SK-N-MC (cell line): ENCODE measurements at regions not wholly inside any gene's neighbourhood (a gene's known extent, or its start where the extent isn't known, plus 50 kb on each side); places are given as distances from the start of the nearest gene placed in this dataset.

Experiments used
- EZH2 ChIP-seq: fragments of 200-600 bp; sonication (generic); IDR thresholded peaks from one replicate; pipeline ENCODE4 v1.6.1; 2017; ENCODE audit warnings: antibody characterized with exemption
- FOXP2 ChIP-seq: optimal IDR thresholded peaks from 2 replicates; pipeline ENCODE3; 2011; ENCODE audit warnings: mild to moderate bottlenecking, moderate library complexity; ENCODE audit not compliant: insufficient read depth; ENCODE audit errors: extremely low read length, control extremely low read depth
- POLR2AphosphoS5 ChIP-seq: IDR thresholded peaks from 2 replicates; pipeline ENCODE4 v1.6.1; 2012; ENCODE audit warnings: mild to moderate bottlenecking, low read depth, low read length, borderline replicate concordance

DNA sequence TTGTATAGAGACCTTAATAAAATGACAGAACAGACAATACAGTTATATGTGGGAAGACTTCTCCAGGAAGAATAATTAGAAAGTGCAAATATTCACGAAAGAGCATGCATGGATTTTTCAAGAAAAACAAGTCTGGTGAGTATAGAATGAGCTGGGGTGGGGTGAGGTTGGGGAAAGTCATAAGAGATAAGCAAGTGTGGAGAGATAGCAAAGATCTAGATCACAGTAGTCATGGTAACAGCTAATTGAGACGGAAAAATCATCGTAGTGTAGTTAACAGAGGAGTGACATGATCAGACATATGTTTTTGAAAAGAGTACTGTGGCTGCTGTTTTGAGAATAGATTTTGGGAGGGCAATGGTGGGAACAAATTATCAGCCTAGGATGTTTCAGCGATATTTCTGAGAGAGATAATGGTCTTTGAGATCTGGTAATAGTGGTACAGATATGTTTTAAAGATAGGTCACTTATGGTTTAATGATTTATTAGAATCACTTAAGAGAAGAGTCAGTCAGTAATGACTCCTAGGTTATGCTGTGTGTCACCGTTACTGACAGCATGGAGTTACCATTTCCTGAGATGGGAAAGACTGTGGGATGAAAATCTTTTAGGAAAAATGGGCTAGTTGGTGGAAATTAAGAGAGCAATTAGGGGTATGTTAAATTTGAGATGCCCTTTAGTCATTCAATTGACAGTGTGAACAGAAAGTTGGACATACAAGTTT, 248.5 kb upstream of the SLC8A1 start:
- TF ChIP-seq POLR2AphosphoS5 (no peak), EZH2 (no peak), FOXP2 (no peak)
